ES-I3 (cell line): ENCODE measurements at regions not wholly inside any gene's neighbourhood (a gene's known extent, or its start where the extent isn't known, plus 50 kb on each side); places are given as distances from the start of the nearest gene placed in this dataset.

Experiments
- H3K36me3 ChIP-seq: 2 replicates; pipeline ENCODE4 v1.6.1; 2013; ENCODE audit warnings: mild to moderate bottlenecking, low read length, control low read depth, moderate library complexity; ENCODE audit not compliant: insufficient read depth
- H3K4me1 ChIP-seq: 2 replicates; pipeline ENCODE4 v1.6.1; 2013; ENCODE audit warnings: mild to moderate bottlenecking, control low read depth, low read length; ENCODE audit not compliant: insufficient read depth
- H3K9ac ChIP-seq: 2 replicates; pipeline ENCODE4 v1.6.1; 2013; ENCODE audit warnings: low read depth, mild to moderate bottlenecking, low read length, moderate library complexity
- H3K9me3 ChIP-seq: 2 replicates; pipeline ENCODE4 v1.6.1; 2013; ENCODE audit warnings: mild to moderate bottlenecking, low read length, moderate library complexity; ENCODE audit not compliant: control insufficient read depth, insufficient read depth

DNA sequence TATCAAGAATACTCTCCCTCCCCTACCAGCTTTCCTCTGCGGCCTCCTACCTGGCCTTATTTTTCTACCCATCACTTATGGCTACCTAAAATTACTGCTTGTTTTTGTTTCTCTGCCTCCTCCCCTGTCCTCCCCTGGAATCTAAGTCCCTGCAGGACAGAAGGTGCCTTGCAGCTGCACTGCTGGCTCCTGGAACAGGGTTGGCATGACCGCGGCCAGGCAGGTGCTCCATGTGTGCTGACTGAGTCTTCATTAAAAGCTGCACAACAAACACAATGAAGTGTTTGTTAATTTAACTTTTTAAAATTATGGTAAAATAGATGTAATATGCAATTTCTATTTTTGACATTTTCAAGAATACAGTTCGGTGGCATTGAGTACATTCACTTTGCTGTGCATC is 171.9 kb upstream of the FHL2 start:
- Histone ChIP-seq H3K4me1 (no peaks in the 10 kb centered on the region), H3K9me3 (no peaks in the 10 kb centered on the region), H3K9ac (no peak overlapping the region), H3K36me3 (no peaks in the 10 kb centered on the region)

- H3K36me3 ChIP-seq = no peaks in the 10 kb centered on the region
- H3K9me3 ChIP-seq = no peaks in the 10 kb centered on the region
- H3K4me1 ChIP-seq = no peaks in the 10 kb centered on the region
- no peak overlapping the region for H3K9ac ChIP-seq
Observed at GRCh38 chr2:105570326-105570725, 171.5 kb upstream of the FHL2 start.

DNA sequence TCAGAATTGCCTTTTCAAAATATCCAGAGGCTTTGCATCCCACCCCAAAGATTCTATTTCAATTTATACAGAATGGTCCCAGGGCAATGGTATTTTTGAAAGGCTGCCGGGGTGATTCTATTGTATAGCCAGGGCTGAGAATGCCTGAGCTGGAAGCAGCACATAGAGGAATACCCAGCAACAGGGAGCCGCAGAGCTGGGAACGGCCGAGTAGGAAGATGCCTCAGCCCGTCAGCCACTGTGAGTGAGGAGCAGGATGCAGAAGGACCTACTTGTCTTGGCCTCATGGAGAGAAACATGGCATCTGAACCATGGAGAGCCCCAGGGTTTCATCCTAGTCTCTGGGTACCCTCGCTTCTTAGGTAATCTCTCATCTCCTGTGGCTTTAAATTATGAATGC is 170.8 kb upstream of the FHL2 start:
- Histone ChIP-seq H3K36me3 (no peaks in the 10 kb centered on the region), H3K9ac (no peak overlapping the region), H3K9me3 (no peaks in the 10 kb centered on the region), H3K4me1 (no peaks in the 10 kb centered on the region)

DNA sequence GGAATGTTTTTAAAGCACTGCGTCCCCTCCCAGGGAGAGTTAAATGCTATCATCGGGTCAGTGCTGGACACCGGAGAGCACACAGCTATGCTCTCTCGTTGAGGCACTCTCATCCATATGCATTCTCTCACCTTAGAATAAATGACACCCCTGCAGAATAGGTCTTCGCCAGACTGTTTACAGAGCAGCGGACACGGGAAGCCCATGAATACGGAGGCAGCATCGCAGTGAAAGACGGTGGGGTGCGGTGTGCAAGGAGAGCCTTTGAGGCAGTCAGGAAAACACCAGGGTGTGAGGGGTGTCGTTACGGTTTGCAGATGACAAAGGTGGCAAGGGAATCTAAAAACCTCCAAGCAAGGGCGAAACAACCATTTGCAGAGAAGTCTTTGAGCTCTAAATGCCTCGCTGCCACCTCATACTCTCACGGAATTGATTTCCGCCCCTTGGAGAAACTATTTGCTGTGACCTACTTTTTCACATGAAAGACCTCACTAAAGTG is 169.2 kb upstream of the FHL2 start:
- H3K36me3 ChIP-seq = no peaks in the 10 kb centered on the region
- H3K9ac ChIP-seq = no peak overlapping the region
- H3K9me3 ChIP-seq = no peaks in the 10 kb centered on the region
- H3K4me1 ChIP-seq = no peaks in the 10 kb centered on the region

DNA sequence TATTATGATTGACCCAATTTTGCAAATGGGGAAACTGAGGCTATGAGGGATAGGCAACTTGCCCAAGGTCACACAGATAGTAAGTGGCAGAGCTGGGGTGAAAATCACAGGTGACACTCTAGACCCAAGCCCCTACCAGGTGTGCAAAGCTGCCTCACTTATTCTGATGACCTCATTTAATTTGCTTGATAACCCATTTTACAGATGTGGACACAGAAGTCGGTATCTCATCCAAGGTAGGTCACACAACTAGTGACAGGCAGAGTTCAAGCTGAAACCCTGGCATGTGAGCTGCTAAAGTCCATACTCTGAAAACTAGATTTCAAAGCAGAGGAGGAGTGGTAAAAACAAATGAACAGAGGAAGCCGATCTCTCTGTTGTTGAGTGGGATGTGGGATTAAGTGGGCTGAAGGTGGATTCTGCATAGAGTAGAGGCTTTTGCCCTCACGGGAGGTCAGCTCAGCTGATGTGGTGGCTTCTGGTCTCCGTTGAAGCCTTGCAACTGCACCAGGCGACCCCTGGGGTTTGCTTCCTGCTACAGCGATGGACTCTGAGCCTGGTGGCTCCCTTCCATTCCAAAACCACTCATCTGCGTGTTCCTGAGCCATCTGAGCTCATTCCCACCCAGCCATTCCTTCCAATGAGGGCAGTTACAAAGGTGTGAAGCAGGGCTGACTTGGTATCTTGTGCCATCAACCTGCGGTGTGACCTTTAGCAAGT is 164.3 kb upstream of the FHL2 start:
- H3K9ac ChIP-seq = no peak overlapping the region
- H3K36me3 ChIP-seq = no peaks in the 10 kb centered on the region

DNA sequence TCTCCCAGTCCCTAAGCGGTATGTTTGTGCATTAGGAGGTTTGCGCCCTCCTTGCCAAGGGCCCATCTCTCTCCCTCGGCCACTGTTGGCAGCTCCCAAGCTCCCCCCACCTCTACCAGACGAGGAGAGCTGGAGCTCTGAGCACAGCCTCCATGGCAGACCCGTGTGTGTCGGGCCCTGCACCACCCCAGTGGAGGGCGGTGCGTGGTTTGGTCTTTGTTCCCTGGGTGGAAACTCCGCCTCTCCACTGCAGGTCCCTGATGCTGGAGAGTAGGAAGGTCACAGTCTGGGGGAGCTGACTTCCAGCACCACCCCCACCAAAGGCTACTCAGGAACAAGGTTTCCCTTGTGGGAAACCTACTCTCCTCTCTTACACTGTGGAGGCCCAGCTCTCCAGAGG is 162.6 kb upstream of the FHL2 start:
- Histone ChIP-seq H3K9me3 (no peaks in the 10 kb centered on the region), H3K4me1 (no peaks in the 10 kb centered on the region), H3K36me3 (no peaks in the 10 kb centered on the region), H3K9ac (no peak overlapping the region)

More for the DNA sequence above, 164.3 kb upstream of the FHL2 start:
- Histone ChIP-seq H3K4me1 (no peaks in the 10 kb centered on the region), H3K9me3 (no peaks in the 10 kb centered on the region)

- no peaks in the 10 kb centered on the region for H3K4me1 ChIP-seq
- no peak overlapping the region for H3K9ac ChIP-seq
- H3K9me3 ChIP-seq = no peaks in the 10 kb centered on the region
- H3K36me3 ChIP-seq = no peaks in the 10 kb centered on the region
Observed at GRCh38 chr2:105560157-105560556, 161.3 kb upstream of the FHL2 start.

GRCh38 chr2:105557021-105557920 is 158.4 kb upstream of the FHL2 start:
- no peaks in the 10 kb centered on the region for H3K9me3 ChIP-seq
- no peak overlapping the region for H3K9ac ChIP-seq
- H3K36me3 ChIP-seq = no peaks in the 10 kb centered on the region
- 0 out of 2 replicates have a peak, but pooled peaks cover 3% of the 10 kb centered on the region for H3K4me1 ChIP-seq

DNA sequence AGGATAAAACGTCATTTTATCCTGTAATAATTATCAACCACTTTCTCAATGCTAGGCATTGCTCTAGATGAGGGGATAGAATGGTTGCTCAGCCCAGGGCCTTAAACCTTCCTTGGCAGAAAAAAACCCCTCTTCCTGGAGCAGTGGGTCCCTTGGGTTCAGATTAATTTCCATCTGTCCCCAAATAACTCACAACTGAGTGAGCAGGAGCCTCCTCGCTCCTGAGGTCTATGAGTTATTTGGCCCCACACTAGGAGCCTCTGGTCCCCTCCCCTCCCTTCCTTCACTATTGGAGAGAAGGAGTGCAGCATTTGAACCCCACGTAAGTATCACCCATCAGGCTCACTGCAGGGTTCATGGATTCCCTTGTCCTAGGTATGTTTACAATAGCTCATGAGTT is 157.5 kb upstream of the FHL2 start:
- no peaks in the 10 kb centered on the region for H3K36me3 ChIP-seq
- H3K9ac ChIP-seq = no peak overlapping the region
- no peaks in the 10 kb centered on the region for H3K9me3 ChIP-seq
- H3K4me1 ChIP-seq = 0 out of 2 replicates have a peak, but pooled peaks cover 3% of the 10 kb centered on the region

- Histone ChIP-seq H3K36me3 (no peaks in the 10 kb centered on the region), H3K4me1 (0 out of 2 replicates have a peak, but pooled peaks cover 3% of the 10 kb centered on the region), H3K9me3 (no peaks in the 10 kb centered on the region), H3K9ac (no peak overlapping the region)
Observed at GRCh38 chr2:105554235-105554634, 155.4 kb upstream of the FHL2 start.

- H3K9ac ChIP-seq = no peak overlapping the region
- H3K9me3 ChIP-seq = no peaks in the 10 kb centered on the region
- H3K36me3 ChIP-seq = no peaks in the 10 kb centered on the region
- H3K4me1 ChIP-seq = 0 out of 2 replicates have a peak, but pooled peaks cover 3% of the 10 kb centered on the region
Observed at GRCh38 chr2:105553538-105554196, 154.8 kb upstream of the FHL2 start.

GRCh38 chr2:105546628-105546974 is 147.8 kb upstream of the FHL2 start:
- Histone ChIP-seq H3K9ac (no peak overlapping the region), H3K4me1 (peaks cover 6% of the 10 kb centered on the region), H3K9me3 (no peaks in the 10 kb centered on the region)

DNA sequence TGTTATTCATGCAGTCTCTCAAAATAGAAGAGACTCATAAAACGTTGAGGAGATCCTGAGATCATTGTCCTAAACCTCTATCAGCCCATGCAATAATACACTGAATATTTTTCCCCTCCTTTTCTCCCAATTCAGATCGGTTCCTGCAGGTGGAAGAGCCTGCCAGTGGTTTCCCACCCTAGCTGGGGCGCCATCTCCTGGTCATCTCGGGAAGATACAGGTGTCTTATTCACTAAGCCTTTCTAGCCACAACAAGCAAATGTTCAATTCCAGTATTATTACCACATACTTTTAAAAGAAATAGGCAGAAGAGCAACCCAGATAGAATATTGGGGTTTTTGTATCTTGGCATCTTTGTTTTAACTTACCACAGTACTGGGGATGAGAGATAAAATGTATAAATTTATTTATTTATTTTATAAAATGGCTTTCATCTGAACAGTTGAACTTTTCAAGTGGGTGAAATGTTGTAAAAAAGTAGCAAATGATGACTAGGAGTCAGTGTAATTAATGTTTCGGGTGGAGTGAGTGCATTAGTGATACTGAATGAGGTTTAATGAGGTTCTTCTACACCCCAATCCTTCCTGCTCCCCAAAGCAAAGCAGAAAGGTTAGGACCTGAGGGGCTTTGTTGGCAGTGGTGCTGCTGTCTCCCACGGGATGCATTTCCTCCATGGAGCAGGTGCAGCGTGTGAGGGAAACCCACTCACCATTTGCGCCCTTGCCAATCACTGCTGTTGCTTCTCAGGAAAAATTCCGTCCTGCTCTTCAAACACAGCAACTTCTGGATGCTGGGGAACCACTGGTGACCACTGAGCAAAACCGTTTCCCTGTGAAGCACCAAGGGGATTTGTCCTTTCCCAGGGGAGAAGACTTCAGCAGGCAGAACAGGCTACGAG is 147.1 kb upstream of the FHL2 start:
- no peak overlapping the region for H3K9ac ChIP-seq
- H3K9me3 ChIP-seq = no peaks in the 10 kb centered on the region
- peaks cover 12% of the 10 kb centered on the region for H3K4me1 ChIP-seq
- H3K36me3 ChIP-seq = no peaks in the 10 kb centered on the region

More at GRCh38 chr2:105546628-105546974, 147.8 kb upstream of the FHL2 start:
- no peaks in the 10 kb centered on the region for H3K36me3 ChIP-seq
